ENCODE measurements at regions not wholly inside any gene's neighbourhood (a gene's known extent, or its start where the extent isn't known, plus 50 kb on each side); places are given as distances from the start of the nearest gene placed in this dataset.

- Histone ChIP-seq H3K9ac (ENCODE audit: low read length) (no peak overlapping the region), H3F3A (ENCODE audit: insufficient read depth, low read length) (no peaks in the 10 kb centered on the region), H3K4me1 (ENCODE audit: low read length) (no peaks in the 10 kb centered on the region), H3K27me3 (replicated peaks; ENCODE audit: insufficient read depth, low read length) (no peaks in the 10 kb centered on the region), H3K4me3 (ENCODE audit: low read length) (no peak overlapping the region), H2AFZ (ENCODE audit: low read length) (no peak overlapping the region), H4K20me1 (ENCODE audit: insufficient read depth, low read length) (no peaks in the 10 kb centered on the region), H3K27ac (ENCODE audit: low read length) (no peak overlapping the region), H3K9me2 (replicated peaks; ENCODE audit: insufficient read depth, low read length) (no peaks in the 10 kb centered on the region), H3K4me2 (ENCODE audit: low read depth, low read length) (no peak overlapping the region), H3K9me3 (replicated peaks; ENCODE audit: insufficient read depth, low read length) (no peaks in the 10 kb centered on the region), H3K79me2 (ENCODE audit: low read length) (no peaks in the 10 kb centered on the region), H3K36me3 (replicated peaks; ENCODE audit: insufficient read depth, low read length) (no peaks in the 10 kb centered on the region)
- TF ChIP-seq EZH2phosphoT487 (IDR thresholded peaks at IDR 0.05; ENCODE audit: low read length) (no peak), EZH2 (optimal IDR thresholded peaks at IDR 0.05; ENCODE audit: low read depth, low read length) (no peak), CTCF (IDR thresholded peaks at IDR 0.05; ENCODE audit: low read length) (no peak)
- no peak for DNase-seq
Measured at GRCh38 chr18:1593091-1593490, 688.4 kb downstream of the ADCYAP1 start.

GRCh38 chr18:1595195-1595594 is 690.5 kb downstream of the ADCYAP1 start:
- no peaks in the 10 kb centered on the region for H4K20me1 ChIP-seq (ENCODE audit: insufficient read depth, low read length)
- H3K79me2 ChIP-seq (ENCODE audit: low read length), result no peaks in the 10 kb centered on the region
- no peak for DNase-seq
- no peak overlapping the region for H2AFZ ChIP-seq (ENCODE audit: low read length)
- TF ChIP-seq EZH2 (optimal IDR thresholded peaks at IDR 0.05; ENCODE audit: low read depth, low read length) (no peak), EZH2phosphoT487 (IDR thresholded peaks at IDR 0.05; ENCODE audit: low read length) (no peak), CTCF (IDR thresholded peaks at IDR 0.05; ENCODE audit: low read length) (no peak)
- no peak overlapping the region for H3K4me3 ChIP-seq (ENCODE audit: low read length)
- H3K9me3 ChIP-seq (replicated peaks; ENCODE audit: insufficient read depth, low read length), result no peaks in the 10 kb centered on the region
- no peaks in the 10 kb centered on the region for H3K27me3 ChIP-seq (replicated peaks; ENCODE audit: insufficient read depth, low read length)
- H3K9me2 ChIP-seq (replicated peaks; ENCODE audit: insufficient read depth, low read length), result no peaks in the 10 kb centered on the region
- no peak overlapping the region for H3K9ac ChIP-seq (ENCODE audit: low read length)
- no peak overlapping the region for H3K27ac ChIP-seq (ENCODE audit: low read length)
- no peaks in the 10 kb centered on the region for H3K4me1 ChIP-seq (ENCODE audit: low read length)
- no peaks in the 10 kb centered on the region for H3F3A ChIP-seq (ENCODE audit: insufficient read depth, low read length)
- H3K4me2 ChIP-seq (ENCODE audit: low read depth, low read length), result no peak overlapping the region
- no peaks in the 10 kb centered on the region for H3K36me3 ChIP-seq (replicated peaks; ENCODE audit: insufficient read depth, low read length)

GRCh38 chr18:1599196-1599595 is 694.5 kb downstream of the ADCYAP1 start:
- Histone ChIP-seq H3K27ac (ENCODE audit: low read length) (no peak overlapping the region), H3K9ac (ENCODE audit: low read length) (no peak overlapping the region), H3K9me2 (replicated peaks; ENCODE audit: insufficient read depth, low read length) (no peaks in the 10 kb centered on the region), H2AFZ (ENCODE audit: low read length) (no peak overlapping the region), H3K4me1 (ENCODE audit: low read length) (no peaks in the 10 kb centered on the region), H3K9me3 (replicated peaks; ENCODE audit: insufficient read depth, low read length) (no peaks in the 10 kb centered on the region), H4K20me1 (ENCODE audit: insufficient read depth, low read length) (no peaks in the 10 kb centered on the region), H3K36me3 (replicated peaks; ENCODE audit: insufficient read depth, low read length) (no peaks in the 10 kb centered on the region), H3K4me3 (ENCODE audit: low read length) (no peak overlapping the region), H3K27me3 (replicated peaks; ENCODE audit: insufficient read depth, low read length) (no peaks in the 10 kb centered on the region), H3K79me2 (ENCODE audit: low read length) (no peaks in the 10 kb centered on the region), H3K4me2 (ENCODE audit: low read depth, low read length) (no peak overlapping the region), H3F3A (ENCODE audit: insufficient read depth, low read length) (no peaks in the 10 kb centered on the region)
- TF ChIP-seq EZH2phosphoT487 (IDR thresholded peaks at IDR 0.05; ENCODE audit: low read length), result no peak
- TF ChIP-seq EZH2 (optimal IDR thresholded peaks at IDR 0.05; ENCODE audit: low read depth, low read length), result no peak
- TF ChIP-seq CTCF (IDR thresholded peaks at IDR 0.05; ENCODE audit: low read length), result no peak
- no peak for DNase-seq
